ENCODE measurements at regions not wholly inside any gene's neighbourhood (a gene's known extent, or its start where the extent isn't known, plus 50 kb on each side); places are given as distances from the start of the nearest gene placed in this dataset.

DNA sequence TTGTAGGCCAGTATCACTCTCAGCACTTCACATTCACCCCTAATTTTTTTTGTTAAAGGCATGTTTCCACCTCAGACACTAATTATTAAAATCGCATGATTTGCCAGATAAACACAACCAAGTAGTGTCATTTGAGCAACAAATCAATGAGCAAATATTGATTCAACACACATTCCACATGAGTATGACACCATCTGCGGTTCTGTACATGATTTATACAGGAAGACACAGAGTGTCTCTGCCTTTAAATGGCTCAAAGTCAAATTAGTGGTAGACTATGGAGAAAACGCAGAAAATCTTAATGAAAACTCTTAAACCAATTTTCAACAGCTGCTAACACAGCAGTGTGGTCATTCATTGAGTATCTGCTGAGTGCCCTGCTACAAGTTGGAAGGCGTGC lies 300.2 kb downstream of the SOX4 start:
- ChIA-PET POLR2A (no interaction called here), CTCF (ENCODE audit: unreplicated experiment) (no interaction called here)
- no peaks in the 10 kb centered on the region for H3K9me3 ChIP-seq (ENCODE audit: low read length)
- no peaks in the 10 kb centered on the region for H3K36me3 ChIP-seq (ENCODE audit: insufficient read depth, low read length)
- H3K4me3 ChIP-seq (ENCODE audit: low read depth, low read length, poor library complexity, severe bottlenecking): no peak overlapping the region
- intact Hi-C loops (cut with micrococcal nuclease; ENCODE audit: unreplicated experiment): no loop called here
- no peaks in the 10 kb centered on the region for H3K79me2 ChIP-seq (ENCODE audit: insufficient read depth, low read depth, low read length)
- TF ChIP-seq EZH2phosphoT487 (IDR thresholded peaks at IDR 0.05; ENCODE audit: borderline replicate concordance, low read depth, low read length): no peak
- TF ChIP-seq CTCF (conservative IDR thresholded peaks at IDR 0.05; ENCODE audit: low read length): no peak
- no peak overlapping the region for H3K27ac ChIP-seq (ENCODE audit: low read depth, low read length, poor library complexity, severe bottlenecking)
- BruUV-seq (replicated peaks): no TSS peak
- H3K4me2 ChIP-seq (ENCODE audit: low read length): no peak overlapping the region
- no peaks in the 10 kb centered on the region for H3K9me2 ChIP-seq (ENCODE audit: insufficient read depth, low read length)
- H2AFZ ChIP-seq (ENCODE audit: low read length): no peak overlapping the region
- DNase-seq (ENCODE audit: low spot score): no peak
- H4K20me1 ChIP-seq (ENCODE audit: insufficient read depth, low read length): no peaks in the 10 kb centered on the region
- H3K4me1 ChIP-seq (ENCODE audit: insufficient read depth, low read length, poor library complexity, severe bottlenecking): no peaks in the 10 kb centered on the region

DNA sequence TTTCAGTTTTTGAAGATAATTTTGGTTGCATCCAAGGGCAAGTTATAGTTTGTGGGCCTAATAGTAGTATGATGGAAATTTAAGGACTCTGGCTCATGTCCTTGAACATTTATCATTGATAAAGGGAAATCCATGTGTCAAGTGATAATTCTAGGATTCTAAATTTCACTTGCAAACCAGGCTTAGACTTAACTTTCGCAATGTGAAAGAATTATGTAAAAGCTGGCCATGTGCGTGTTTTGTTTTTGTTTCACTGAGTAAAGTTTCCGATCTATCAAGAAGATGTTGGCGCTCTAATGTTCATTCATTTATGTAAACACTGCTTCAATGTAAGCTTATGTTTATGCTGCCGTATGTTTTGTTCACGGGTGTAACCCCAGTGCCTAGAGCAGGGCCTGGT lies 302.0 kb downstream of the SOX4 start:
- TF ChIP-seq CTCF (conservative IDR thresholded peaks at IDR 0.05; ENCODE audit: low read length): no peak
- no peak for TF ChIP-seq EZH2phosphoT487 (IDR thresholded peaks at IDR 0.05; ENCODE audit: borderline replicate concordance, low read depth, low read length)
- Histone ChIP-seq H2AFZ (ENCODE audit: low read length) (no peak overlapping the region), H3K9me2 (ENCODE audit: insufficient read depth, low read length) (no peaks in the 10 kb centered on the region), H3K4me2 (ENCODE audit: low read length) (no peak overlapping the region), H3K36me3 (ENCODE audit: insufficient read depth, low read length) (no peaks in the 10 kb centered on the region), H4K20me1 (ENCODE audit: insufficient read depth, low read length) (no peaks in the 10 kb centered on the region), H3K79me2 (ENCODE audit: insufficient read depth, low read depth, low read length) (no peaks in the 10 kb centered on the region), H3K4me3 (ENCODE audit: low read depth, low read length, poor library complexity, severe bottlenecking) (no peak overlapping the region), H3K9me3 (ENCODE audit: low read length) (no peaks in the 10 kb centered on the region), H3K27ac (ENCODE audit: low read depth, low read length, poor library complexity, severe bottlenecking) (no peak overlapping the region), H3K4me1 (ENCODE audit: insufficient read depth, low read length, poor library complexity, severe bottlenecking) (no peaks in the 10 kb centered on the region)
- CTCF ChIA-PET (ENCODE audit: unreplicated experiment): no interaction called here
- POLR2A ChIA-PET: no interaction called here
- intact Hi-C loops (cut with micrococcal nuclease; ENCODE audit: unreplicated experiment): no loop called here
- DNase-seq (ENCODE audit: low spot score): no peak
- BruUV-seq (replicated peaks): no TSS peak

- TF ChIP-seq CTCF (conservative IDR thresholded peaks at IDR 0.05; ENCODE audit: low read length): no peak
- TF ChIP-seq EZH2phosphoT487 (IDR thresholded peaks at IDR 0.05; ENCODE audit: borderline replicate concordance, low read depth, low read length): no peak
- intact Hi-C loops (cut with micrococcal nuclease; ENCODE audit: unreplicated experiment): no loop called here
- no peak overlapping the region for H3K27ac ChIP-seq (ENCODE audit: low read depth, low read length, poor library complexity, severe bottlenecking)
- no TSS peak for BruUV-seq (replicated peaks)
- H3K79me2 ChIP-seq (ENCODE audit: insufficient read depth, low read depth, low read length): no peaks in the 10 kb centered on the region
- no peaks in the 10 kb centered on the region for H3K9me2 ChIP-seq (ENCODE audit: insufficient read depth, low read length)
- H3K4me3 ChIP-seq (ENCODE audit: low read depth, low read length, poor library complexity, severe bottlenecking): no peak overlapping the region
- CTCF ChIA-PET (ENCODE audit: unreplicated experiment): no interaction called here
- no peak for DNase-seq (ENCODE audit: low spot score)
- H2AFZ ChIP-seq (ENCODE audit: low read length): no peak overlapping the region
- POLR2A ChIA-PET: interaction anchor here (0.7 to 0.9 kb wide), 4 partner anchors 18 to 305 kb away, joined by 3 to 7 read pairs (median 3); no protein-coding TSS in a partner anchor
- H3K36me3 ChIP-seq (ENCODE audit: insufficient read depth, low read length): no peaks in the 10 kb centered on the region
- no peaks in the 10 kb centered on the region for H3K4me1 ChIP-seq (ENCODE audit: insufficient read depth, low read length, poor library complexity, severe bottlenecking)
- no peaks in the 10 kb centered on the region for H4K20me1 ChIP-seq (ENCODE audit: insufficient read depth, low read length)
- H3K4me2 ChIP-seq (ENCODE audit: low read length): no peak overlapping the region
- no peaks in the 10 kb centered on the region for H3K9me3 ChIP-seq (ENCODE audit: low read length)
Observed at GRCh38 chr6:21898107-21898796, 304.7 kb downstream of the SOX4 start.
